Heart right ventricle (tissue), 16 donors: ENCODE measurements at regions not wholly inside any gene's neighbourhood (a gene's known extent, or its start where the extent isn't known, plus 50 kb on each side); places are given as distances from the start of the nearest gene placed in this dataset.

Source experiments
- ATAC-seq, 8 donors: fragments of 200-7000 bp; cut with Tn5 transposase; one replicate each; pipeline ENCODE4 v1.9.1; 2020; ENCODE audit warnings: mild to moderate bottlenecking in 8 of 8, moderate library complexity in 8 of 8, moderate number of reproducible peaks in 1 of 8
- DNase-seq, 2 donors: peaks; one replicate each; pipeline ENCODE4 v3.0.0-alpha.2; 2020
- H3K27ac ChIP-seq, 10 donors: fragments of 200-600 bp; sonication (generic) in 2 of 10; one replicate each; pipeline versions ENCODE4 v1.5.0 to v1.8.0; 2020 to 2022; ENCODE audit warnings: mild to moderate bottlenecking in 3 of 10
- H3K27me3 ChIP-seq, 7 donors: fragments of 200-600 bp; one replicate each; pipeline ENCODE4 v1.8.0; 2021 to 2022; ENCODE audit warnings: mild to moderate bottlenecking in 2 of 7
- H3K36me3 ChIP-seq, 9 donors: fragments of 200-600 bp; sonication (generic) in 1 of 9; one replicate each; pipeline versions ENCODE4 v1.5.0 to v1.8.0; 2020 to 2022; ENCODE audit warnings: mild to moderate bottlenecking in 2 of 9
- H3K4me1 ChIP-seq, 9 donors: fragments of 200-600 bp; sonication (generic) in 1 of 9; one replicate each; pipeline versions ENCODE4 v1.5.0 to v1.8.0; 2020 to 2022; ENCODE audit warnings: mild to moderate bottlenecking in 4 of 9
- H3K4me3 ChIP-seq, 10 donors: fragments of 200-600 bp; sonication (generic) in 2 of 10; one replicate each; pipeline versions ENCODE4 v1.5.0 to v1.8.0; 2020 to 2022; ENCODE audit warnings: mild to moderate bottlenecking in 7 of 10, moderate library complexity in 2 of 10
- H3K9me3 ChIP-seq, 11 donors: fragments of 200-600 bp in 10 of 11; sonication (generic) in 2 of 11; one replicate each; pipeline versions ENCODE4 v1.5.0 to v1.8.0; 2013 to 2022; ENCODE audit warnings: mild to moderate bottlenecking in 2 of 11, control low read depth in 1 of 11, moderate library complexity in 1 of 11
- CTCF ChIP-seq, 9 donors: fragments of 200-600 bp; sonication (generic) in 2 of 9; IDR thresholded peaks; one replicate each; pipeline versions ENCODE4 v1.5.0 to v1.8.0; 2021 to 2022; ENCODE audit warnings: antibody characterized with exemption in 9 of 9, mild to moderate bottlenecking in 5 of 9, moderate library complexity in 1 of 9
- WGBS, 2 donors: extraction: QIAGEN DNeasy Blood & Tissue Kit; methylation state at CpG; one replicate each; pipeline ENCODE4 v1.1.7; 2013; ENCODE audit warnings: inconsistent platforms in 1 of 2; 5-methylcytosine and 5-hydroxymethylcytosine counted together
- intact Hi-C, 10 donors: fragments of 100-400 bp; cut with DNase I; formaldehyde crosslinking; loops; one replicate each; pipeline versions ENCODE4 v1.11.1 to v1.14.2; 2022
- donor health status: Arrhythmogenic right ventricular cardiomyopathy.
- donor health status: ischemic (EF 13 %, LVEDD 7.1; RV severe dilation, severe dysfunction).
- donor health status: healthy with polysubstance abuse.
- donor health status: DM: no; HTN: yes; CAD: no.
- donor health status: DM: no; HTN: no; CAD: no.
- donor health status: ischemic (EF 25% LVEDD 6.9; RV normal size, moderate dysfunction).
- donor health status: ischemic (EF 25% LVEDD 5.7; RV mildly dilated, moderate dysfunction).
- donor health status: healthy.
- donor health status: DM: yes; HTN: yes; CAD: no.
- donor health status: Ischemic cardiomyopathy.
- donor health status: ischemic (EF 35%, LVEDD 5.7; RV mildly dilated, moderate dysfunction).
- donor health status: nonischemic (EF 11% LVEDD 7.7; RV severe dilation, severe dysfunction).
- donor health status: DM: yes; HTN: yes; CAD: no.
- donor health status: PGD.
- donor health status: ischemic (EF 29% LVEDD 5.4; RV normal size, mild dysfunction).
- donor health status: nonischemic (EF 23%, LVEDD 6.1; RV moderate dilation, normal function).

- no peak for DNase-seq
- H3K4me1 ChIP-seq: peaks cover 0 to 12% (median 0%) of the 10 kb centered on the region in 9 donors
- no peak overlapping the region for H3K27ac ChIP-seq
- no peak overlapping the region for H3K4me3 ChIP-seq
- H3K36me3 ChIP-seq: peaks cover 0 to 10% (median 0%) of the 10 kb centered on the region in 9 donors
- intact Hi-C loops: no loop called here
- 82 to 83% methylated on average over 2 of the region's 2 CpGs for WGBS, 2 donors
- no peak for TF ChIP-seq CTCF (IDR thresholded peaks at IDR 0.05)
- H3K9me3 ChIP-seq: no peaks in the 10 kb centered on the region
- H3K27me3 ChIP-seq: no peaks in the 10 kb centered on the region
- no peak for ATAC-seq
These were observed 961.3 kb downstream of the ADGRL3 start for GRCh38 chr4:62161446-62161845.

GRCh38 chr4:62159876-62160275 lies 959.8 kb downstream of the ADGRL3 start:
- no peak for DNase-seq
- peak overlapping the region in 4 of 10 donors; percentile 12 to 53 (median 40) for H3K27ac ChIP-seq
- WGBS, 2 donors: 71 to 75% methylated on average over 4 of the region's 4 CpGs

GRCh38 chr4:62159306-62159705 lies 959.2 kb downstream of the ADGRL3 start:
- H3K27ac ChIP-seq: peak overlapping the region in 4 of 10 donors; percentile 12 to 53 (median 40)
- peaks cover 0 to 6% (median 0%) of the 10 kb centered on the region in 11 donors for H3K9me3 ChIP-seq
- no peaks in the 10 kb centered on the region for H3K27me3 ChIP-seq
- peaks cover 0 to 10% (median 0%) of the 10 kb centered on the region in 9 donors for H3K36me3 ChIP-seq
- WGBS, 2 donors: 27 to 56% methylated on average over 1 of the region's 1 CpG
- peak in 6 of 8 donors; percentile 20 to 78 (median 56) for ATAC-seq
- intact Hi-C loops: no loop called here
- no peak for DNase-seq
- no peak overlapping the region for H3K4me3 ChIP-seq
- H3K4me1 ChIP-seq: peaks cover 0 to 12% (median 0%) of the 10 kb centered on the region in 9 donors
- TF ChIP-seq CTCF (IDR thresholded peaks at IDR 0.05): no peak

More at GRCh38 chr4:62159876-62160275, 959.8 kb downstream of the ADGRL3 start:
- Histone ChIP-seq H3K27me3 (no peaks in the 10 kb centered on the region), H3K4me1 (peaks cover 0 to 12% (median 0%) of the 10 kb centered on the region in 9 donors), H3K4me3 (no peak overlapping the region), H3K9me3 (peaks cover 0 to under 1% (median 0%) of the 10 kb centered on the region in 11 donors), H3K36me3 (peaks cover 0 to 10% (median 0%) of the 10 kb centered on the region in 9 donors)
- TF ChIP-seq CTCF (IDR thresholded peaks at IDR 0.05): no peak
- ATAC-seq: no peak
- intact Hi-C loops: no loop called here

- Histone ChIP-seq H3K27ac (no peak overlapping the region), H3K4me3 (no peak overlapping the region), H3K9me3 (peaks cover 0 to 7% (median 0%) of the 10 kb centered on the region in 11 donors), H3K36me3 (no peaks in the 10 kb centered on the region), H3K27me3 (no peaks in the 10 kb centered on the region), H3K4me1 (peaks cover 0 to 12% (median 0%) of the 10 kb centered on the region in 9 donors)
- intact Hi-C loops: no loop called here
- ATAC-seq (no peak), DNase-seq (no peak)
- no peak for TF ChIP-seq CTCF (IDR thresholded peaks at IDR 0.05)
- WGBS, 2 donors: 57 to 74% methylated on average over 1 of the region's 1 CpG
These were observed 956.1 kb downstream of the ADGRL3 start for GRCh38 chr4:62156205-62156604.
